AG09309 (cell line): ENCODE measurements at regions not wholly inside any gene's neighbourhood (a gene's known extent, or its start where the extent isn't known, plus 50 kb on each side); places are given as distances from the start of the nearest gene placed in this dataset.
A peak's percentile ranks its signal among the peaks of the same experiment; 100 is the strongest.

ENCODE experiments used
- DNase-seq: peaks from one replicate; pipeline ENCODE4 v3.0.0-alpha.2; 2010; ENCODE audit warnings: low read depth
- H3K4me3 ChIP-seq: 2 replicates; pipeline ENCODE4 v1.5.1; 2011; ENCODE audit warnings: mild to moderate bottlenecking, low read depth, low read length, moderate library complexity; ENCODE audit not compliant: control insufficient read depth
- TF ChIP-seq, protein P1 (sequence below): IDR thresholded peaks from 2 replicates; pipeline ENCODE4 v1.5.1; 2011; ENCODE audit warnings: mild to moderate bottlenecking, low read depth, low read length, inconsistent platforms; ENCODE audit not compliant: insufficient read depth, control insufficient read depth; ENCODE audit errors: missing control alignments

DNA sequence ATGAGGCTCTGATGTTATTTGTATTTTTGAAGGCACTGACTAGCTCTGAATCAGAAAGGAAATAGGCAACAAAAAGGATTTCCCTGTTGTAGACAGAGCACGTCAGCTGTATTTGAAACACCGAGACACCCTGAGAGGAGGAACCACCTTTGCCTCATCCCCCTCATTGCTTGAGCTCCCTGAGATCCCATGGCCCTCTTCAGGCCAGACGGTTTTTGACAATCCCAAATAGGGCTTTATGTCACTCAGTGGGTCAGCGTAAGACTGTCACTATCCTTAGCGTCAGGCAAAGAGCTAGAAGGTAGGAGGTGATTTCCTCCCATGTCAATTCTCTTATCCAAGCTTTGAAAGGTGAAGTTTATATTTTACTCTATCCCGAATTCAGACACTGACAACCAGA, 254.3 kb downstream of the ZNF621 start:
- no peak for DNase-seq
- H3K4me3 ChIP-seq, result no peak overlapping the region
- TF ChIP-seq, protein P1, sequence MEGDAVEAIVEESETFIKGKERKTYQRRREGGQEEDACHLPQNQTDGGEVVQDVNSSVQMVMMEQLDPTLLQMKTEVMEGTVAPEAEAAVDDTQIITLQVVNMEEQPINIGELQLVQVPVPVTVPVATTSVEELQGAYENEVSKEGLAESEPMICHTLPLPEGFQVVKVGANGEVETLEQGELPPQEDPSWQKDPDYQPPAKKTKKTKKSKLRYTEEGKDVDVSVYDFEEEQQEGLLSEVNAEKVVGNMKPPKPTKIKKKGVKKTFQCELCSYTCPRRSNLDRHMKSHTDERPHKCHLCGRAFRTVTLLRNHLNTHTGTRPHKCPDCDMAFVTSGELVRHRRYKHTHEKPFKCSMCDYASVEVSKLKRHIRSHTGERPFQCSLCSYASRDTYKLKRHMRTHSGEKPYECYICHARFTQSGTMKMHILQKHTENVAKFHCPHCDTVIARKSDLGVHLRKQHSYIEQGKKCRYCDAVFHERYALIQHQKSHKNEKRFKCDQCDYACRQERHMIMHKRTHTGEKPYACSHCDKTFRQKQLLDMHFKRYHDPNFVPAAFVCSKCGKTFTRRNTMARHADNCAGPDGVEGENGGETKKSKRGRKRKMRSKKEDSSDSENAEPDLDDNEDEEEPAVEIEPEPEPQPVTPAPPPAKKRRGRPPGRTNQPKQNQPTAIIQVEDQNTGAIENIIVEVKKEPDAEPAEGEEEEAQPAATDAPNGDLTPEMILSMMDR, result no peak

DNA sequence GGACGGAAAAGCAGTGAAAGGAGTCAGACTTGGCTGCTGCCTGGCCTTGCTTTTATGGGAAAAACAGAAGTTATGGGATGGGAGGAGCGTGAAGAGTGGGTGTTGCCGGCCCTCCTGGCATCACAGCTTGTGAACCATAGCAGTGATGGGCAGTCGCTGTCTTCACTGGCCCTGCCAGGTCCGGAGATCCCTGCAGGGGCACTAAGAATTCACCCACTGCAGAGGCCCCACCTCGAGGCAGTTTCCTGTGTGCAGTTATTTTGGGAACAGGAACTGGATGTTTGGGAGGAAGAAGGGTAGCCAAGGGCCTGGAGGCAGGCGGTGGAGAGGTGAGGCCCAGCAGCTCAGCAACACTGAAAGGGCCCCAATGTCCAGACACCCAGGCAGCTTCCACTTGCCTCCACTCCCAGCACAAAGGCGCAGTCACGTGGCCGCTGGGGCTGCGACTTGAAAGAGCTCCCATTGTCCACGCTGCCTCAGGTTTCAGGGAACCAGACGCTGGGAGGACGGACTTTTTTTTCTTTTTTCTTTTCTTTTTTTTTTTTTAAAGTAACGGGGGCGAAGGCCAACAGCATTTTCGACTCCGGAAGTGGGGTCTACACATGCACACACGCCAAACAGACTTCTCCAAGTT, 255.6 kb downstream of the ZNF621 start:
- no peak overlapping the region for H3K4me3 ChIP-seq
- DNase-seq, result no peak
- TF ChIP-seq, protein P1, result no peak

DNA sequence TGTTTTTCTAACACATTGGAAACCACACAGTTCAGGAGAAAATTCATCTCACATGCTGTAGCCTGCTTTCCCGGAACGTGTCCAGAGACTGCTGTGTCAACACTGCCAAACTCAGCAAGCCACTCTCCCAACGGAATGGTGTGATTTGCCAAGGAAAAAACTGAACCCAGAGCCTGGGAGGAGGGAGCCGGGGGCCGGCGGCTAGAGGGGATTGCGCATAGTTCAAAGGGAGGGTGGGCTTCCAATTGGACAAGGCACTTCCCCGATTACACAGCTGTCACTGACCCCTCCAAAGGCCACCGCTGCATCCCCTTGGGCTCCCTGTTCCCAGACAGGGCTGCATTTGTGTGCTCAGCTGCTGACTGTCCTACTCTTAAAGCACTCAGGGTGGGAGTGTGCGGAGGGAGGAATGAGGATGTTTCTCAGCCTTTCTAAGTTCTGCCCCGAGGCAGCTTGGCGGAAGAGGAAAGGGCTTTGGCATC, 256.2 kb downstream of the ZNF621 start:
- peak overlapping the region; percentile 23 for H3K4me3 ChIP-seq
- TF ChIP-seq, protein P1, result no peak
- no peak for DNase-seq

DNA sequence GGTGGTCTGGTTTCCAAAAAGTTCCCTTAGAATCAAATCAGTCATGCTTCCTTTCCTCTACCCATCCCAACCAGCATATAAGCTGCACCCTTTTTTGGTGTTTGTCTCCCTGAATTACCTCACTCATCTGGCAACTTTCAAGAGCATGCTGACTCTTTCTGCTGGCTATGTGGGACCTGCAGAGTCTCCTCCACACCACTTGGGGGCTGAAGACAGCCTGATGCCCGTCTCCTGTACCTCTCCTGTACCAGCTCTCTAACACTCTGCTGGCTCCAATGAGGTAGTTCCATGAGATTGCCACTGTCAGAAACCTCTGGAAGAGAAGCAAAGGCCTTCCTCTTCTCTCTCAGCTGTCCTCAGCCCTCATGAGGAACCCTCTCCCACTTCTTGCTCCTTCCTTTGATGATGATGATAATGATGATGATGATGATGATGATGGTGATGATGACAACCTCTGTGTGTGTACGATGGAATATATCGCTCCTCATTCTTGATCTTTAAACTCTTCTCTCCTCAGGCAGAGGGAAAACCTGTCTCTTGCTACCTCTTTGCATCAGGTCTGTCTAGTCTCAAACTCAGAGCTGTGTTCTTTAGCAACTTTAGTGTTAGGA, 257.5 kb downstream of the ZNF621 start:
- no peak overlapping the region for H3K4me3 ChIP-seq
- DNase-seq, result no peak
- TF ChIP-seq, protein P1, result no peak

DNA sequence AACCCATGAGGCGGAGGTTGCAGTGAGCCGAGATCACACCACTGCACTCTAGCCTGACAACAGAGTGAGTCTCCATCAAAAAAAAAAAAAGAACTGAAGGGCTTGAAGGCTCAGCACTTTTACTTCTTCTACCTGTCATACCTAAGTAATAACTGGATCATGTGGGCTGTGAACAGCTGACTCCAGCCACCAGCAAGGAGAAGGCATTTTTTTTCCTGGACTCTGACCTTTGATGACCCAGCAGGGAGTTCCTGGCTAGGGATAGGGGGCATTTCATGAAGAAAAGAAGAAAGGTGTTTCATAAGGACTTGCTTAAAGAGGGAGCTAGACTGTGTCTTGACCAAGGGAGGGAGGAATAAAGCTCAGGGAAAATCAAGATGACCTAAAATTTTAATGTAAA, 266.0 kb downstream of the ZNF621 start:
- DNase-seq, result no peak
- no peak overlapping the region for H3K4me3 ChIP-seq
- TF ChIP-seq, protein P1, result no peak

DNA sequence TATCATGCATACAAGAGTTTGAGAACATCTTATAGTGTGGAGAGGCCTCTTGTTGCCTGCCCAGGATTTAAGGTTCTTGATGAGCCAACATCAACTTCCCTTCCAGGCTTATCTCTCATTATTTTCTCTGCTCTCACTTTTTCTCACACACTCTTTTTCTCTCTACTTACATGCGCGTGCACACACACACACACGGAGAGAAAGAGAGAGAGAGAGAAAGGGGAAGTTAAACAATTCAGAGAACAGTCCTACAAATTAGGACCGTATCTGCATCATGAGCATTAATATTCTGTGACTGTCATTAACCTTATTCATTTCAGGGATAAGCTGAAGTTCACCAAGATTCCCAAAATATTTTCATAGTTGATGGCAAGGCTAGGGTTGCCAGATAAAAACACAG, 269.0 kb downstream of the ZNF621 start:
- TF ChIP-seq, protein P1, result no peak
- no peak for DNase-seq
- no peak overlapping the region for H3K4me3 ChIP-seq
